Fibroblast of skin of left quadriceps (primary cell): ENCODE measurements at regions not wholly inside any gene's neighbourhood (a gene's known extent, or its start where the extent isn't known, plus 50 kb on each side); places are given as distances from the start of the nearest gene placed in this dataset.
"Not testable (repeated sequence)": the region's sequence is repeated elsewhere in the genome, so short reads cannot be mapped to it uniquely, and the experiment has no call there.

Source experiments
- DNase-seq, 2 experiments: peaks; one replicate each; pipeline ENCODE4 v3.0.0-alpha.2; 2013; ENCODE audit warnings: low read depth in 2 of 2

DNA sequence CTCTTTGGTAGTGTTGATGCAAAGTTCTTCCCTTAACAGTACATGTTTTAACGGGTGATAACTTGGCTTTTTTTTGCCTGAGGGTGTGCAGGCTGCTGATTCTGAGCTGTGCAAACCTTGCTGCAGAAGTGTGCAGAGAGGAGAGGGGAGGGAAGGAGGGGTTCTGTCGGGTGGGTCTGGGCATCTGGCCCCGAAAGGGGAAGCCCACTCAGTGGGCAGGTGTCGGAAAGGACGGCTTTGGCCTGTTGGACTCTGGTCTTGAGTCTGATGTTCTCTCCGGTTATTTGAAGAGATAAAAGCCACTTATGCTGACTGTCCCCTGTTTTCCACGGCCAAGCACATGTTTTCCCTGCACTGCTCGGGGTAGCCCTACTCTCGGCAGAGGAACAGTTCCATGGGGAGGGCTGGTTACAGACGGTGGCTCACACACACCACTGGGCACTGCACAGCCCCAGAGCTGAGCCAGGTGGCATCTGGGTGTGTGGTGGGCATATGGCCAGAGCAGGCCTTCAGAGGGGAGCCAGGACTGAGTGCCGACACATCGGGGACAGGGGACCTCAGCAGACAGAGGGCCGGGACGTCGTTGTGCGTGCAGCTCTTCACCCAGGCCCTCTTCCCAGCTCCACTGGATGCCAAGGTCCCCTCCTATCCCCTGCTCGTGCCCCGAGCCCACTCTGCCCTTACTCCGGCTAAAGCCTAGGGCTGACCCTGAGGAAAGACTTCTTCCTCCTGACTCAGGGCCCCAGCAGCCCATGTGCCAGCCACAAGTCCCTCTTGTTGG, 93.2 kb downstream of the TEX29 start:
- no peak for DNase-seq

DNA sequence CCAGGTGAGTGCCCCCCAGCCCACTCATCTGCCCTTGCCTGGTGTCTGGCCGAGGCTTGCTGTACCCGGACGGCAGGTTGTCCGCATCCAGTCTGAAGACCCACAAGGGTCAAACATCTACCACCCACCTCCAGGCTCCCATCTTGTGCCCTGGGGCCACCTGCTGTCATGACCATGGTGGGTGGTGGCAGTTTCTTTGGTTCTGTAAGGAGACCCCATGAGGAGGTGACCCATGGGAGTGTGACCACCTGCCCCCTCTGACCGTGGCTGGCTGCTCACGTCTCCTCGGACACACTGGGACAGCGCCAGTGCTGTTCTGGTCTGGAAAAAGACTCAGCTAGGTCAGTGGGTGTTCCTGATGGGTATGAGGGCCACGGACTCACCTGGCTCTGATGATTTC, 93.9 kb downstream of the TEX29 start:
- DNase-seq, result no peak

DNA sequence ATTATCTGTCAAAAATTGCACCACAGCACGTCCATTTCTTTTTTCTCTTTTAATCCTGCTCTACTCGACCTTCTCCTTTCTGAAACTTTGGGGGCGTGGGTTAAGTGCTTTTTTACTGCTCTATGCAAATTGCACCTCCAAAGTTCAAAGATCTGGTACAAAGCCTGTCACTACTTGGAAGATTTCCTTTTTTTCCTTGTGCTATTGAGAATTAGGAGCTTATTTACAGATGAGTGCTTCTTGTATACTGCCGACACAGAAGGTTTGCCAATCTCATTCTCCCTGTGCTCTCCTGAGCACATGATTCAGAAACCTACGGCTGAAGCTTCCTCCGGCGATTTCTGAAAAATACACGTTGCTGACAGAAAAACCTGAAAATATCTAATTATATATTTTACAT, 94.8 kb downstream of the TEX29 start:
- no peak for DNase-seq

DNA sequence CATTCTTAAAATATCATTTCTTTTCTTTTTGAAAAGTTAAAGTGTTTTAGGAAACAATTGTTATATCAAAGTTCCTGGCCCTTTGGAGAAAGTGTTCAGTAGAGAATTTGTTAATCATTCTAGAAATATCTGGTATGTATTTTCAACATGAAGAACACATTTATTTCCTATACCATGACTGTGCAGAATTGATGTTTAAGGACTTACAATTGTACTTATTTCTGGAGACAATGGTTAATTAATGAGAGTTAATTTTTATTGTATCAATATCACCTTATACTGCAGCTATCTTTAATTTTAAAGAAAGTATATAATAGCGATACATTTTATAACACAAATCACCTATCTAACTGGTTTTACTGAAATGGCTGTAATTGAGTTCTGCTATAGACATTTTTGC, 95.3 kb downstream of the TEX29 start:
- no peak for DNase-seq

DNA sequence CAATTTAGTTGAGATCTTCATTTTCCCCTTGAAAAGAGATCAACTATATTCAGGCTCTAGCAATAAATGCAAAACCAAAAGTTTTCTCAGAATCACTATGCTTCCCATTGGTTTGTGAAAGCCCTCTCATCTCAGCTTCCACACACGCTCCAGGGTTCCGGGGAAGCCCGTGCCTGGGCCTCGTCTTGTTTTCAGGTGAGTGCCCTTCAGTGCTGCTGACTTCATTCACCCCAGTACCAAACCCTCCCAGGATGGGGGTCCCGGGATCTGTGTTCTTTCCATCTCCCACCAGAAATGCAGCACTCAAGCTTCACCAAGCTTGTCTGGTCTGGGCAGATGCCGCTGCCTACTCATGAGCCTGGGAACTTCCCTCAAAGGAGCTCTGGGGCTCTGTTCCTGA, 97.7 kb downstream of the TEX29 start:
- no peak for DNase-seq

DNA sequence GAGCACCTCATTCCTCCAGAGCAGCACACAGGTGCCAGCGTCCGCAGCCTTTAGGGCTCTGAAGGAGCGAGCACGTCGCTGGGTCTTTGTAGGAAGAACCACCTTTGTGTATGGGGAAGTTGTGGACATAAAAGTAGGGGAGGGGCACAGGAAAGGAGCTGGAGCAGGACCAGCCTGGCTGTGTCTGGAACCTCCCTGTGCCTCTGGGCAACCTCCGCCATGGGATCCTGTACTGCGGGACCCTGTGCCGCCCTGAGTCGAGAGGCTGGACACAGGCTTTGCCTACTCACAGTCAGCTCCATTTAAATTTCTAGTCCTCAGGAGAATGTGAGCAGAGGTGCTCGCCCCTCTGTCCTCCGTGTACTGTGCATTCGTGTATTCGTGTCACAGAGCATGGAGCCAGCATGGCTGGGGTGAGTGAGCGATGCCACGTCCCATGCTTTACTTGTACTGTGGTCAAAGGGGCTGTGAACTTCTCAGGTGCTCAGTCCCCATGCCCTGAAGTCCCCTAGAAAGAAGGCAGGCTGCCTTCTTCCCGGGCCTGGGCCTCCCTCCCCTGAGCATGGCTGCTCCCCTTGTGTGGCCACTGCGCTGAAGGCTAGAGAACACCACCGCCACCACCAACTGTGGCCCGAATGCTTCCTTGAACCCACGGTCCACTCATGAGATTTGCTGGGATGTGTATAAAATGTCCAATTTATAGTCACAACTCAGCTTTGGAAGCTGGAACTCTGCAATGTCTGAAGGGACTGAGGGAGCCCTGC, 99.9 kb downstream of the TEX29 start:
- no peak for DNase-seq

DNA sequence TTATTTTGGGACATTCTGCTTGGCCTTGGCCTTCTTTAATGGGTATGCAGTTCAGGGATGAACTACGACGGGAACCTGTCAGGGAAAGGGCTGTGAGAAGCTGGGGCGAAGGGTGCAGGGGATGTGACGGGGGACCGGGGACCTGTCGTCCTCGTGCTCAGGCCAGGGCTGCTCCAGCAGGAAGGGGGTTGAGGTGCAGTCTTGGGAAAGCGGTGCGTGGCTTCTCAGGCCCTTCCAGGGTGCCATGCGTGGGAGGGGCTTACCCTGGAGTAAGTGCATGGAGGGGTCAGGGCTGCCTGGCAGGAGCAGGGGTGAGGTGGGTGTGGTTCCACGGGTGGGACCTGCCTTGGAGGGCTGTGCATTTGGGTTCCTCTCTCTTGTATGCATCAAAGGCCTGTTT, 100.8 kb downstream of the TEX29 start:
- DNase-seq, result no peak

DNA sequence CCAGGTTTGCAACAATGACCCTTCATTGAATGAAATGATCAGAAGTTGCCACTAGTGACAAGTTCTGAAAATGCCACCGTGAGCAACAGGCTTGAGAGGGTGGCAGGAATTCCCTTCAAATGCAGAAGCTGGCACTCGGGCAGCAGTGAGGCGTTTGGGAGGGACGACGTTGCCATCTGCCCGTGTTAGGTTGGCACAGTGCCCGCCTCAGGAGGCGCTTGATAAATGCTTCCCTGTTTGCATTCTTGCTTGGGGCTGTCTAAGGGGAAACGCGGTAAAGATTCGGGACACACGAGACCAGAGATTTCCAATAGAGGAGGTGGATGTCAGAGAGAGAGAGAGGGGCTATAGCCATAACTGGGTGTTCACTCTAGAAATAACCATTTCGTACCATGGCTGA, 101.9 kb downstream of the TEX29 start:
- DNase-seq, result no peak

DNA sequence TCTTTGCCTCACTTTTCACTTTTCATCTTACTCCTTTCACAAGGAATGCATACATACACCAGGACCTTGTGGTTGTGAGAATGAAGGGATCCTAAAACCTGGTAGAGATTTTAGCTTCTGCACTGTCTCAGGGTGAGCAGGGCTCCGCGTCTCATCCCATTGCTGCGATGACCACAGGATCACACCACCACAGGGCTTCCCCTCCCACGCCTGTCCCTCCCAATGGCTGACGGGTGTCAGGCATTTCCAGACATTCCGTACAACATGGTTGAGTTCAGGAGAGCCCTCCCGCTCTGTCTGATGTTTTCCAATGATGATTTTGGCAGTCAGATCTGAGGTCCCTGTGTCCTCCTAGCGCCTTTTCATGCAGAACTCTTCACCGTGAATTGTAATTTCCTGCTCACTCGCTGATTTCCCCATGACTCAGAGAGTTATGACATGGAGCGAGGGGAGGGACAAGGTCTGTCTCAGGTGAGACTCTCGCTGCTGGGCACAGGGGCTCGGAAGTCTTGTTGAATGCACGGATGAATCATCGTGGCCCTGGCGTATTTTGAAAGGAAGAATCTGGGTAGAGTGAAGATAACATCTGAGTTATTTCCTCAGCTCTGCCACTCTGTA, 102.8 kb downstream of the TEX29 start:
- no peak for DNase-seq

DNA sequence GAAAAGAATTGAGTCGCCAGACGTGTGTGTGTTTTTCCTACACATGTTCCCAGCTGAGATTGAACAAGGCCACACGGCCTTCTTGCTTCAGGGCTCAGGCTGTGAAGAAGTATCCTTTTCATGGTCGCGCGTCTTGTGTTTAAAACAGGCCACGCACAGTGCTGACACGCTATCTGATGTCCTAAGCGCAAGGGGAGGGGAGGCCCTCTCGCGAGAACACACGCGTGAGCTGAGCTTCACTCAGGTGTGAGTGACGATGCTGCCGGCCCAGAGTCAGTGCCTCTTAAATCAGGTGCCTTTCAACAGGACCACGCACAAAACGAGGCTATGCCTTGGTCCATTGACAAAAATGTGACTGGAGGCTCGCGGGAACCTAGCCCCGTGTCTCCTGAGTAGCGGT, 103.7 kb downstream of the TEX29 start:
- DNase-seq, result no peak

DNA sequence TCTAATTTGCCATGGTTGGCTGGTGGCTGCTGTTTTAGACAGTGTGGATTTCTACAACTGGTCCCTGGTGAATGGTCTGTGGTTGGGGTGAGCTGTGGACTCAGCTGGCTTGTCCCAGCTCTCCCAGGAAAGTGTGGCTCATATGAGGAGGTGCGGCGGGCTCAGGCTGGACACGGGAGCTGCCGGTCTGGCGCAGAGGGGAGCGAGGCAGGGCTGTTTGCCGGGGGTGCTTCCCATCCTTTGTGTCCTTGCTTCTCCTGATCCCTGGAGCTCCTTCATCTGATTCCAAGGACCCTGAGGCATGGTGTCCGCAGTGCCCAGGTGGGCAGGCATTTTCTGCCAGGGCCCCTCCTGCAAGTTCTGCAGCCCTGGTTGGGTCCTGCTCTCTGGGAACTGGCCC, 104.9 kb downstream of the TEX29 start:
- no peak for DNase-seq

DNA sequence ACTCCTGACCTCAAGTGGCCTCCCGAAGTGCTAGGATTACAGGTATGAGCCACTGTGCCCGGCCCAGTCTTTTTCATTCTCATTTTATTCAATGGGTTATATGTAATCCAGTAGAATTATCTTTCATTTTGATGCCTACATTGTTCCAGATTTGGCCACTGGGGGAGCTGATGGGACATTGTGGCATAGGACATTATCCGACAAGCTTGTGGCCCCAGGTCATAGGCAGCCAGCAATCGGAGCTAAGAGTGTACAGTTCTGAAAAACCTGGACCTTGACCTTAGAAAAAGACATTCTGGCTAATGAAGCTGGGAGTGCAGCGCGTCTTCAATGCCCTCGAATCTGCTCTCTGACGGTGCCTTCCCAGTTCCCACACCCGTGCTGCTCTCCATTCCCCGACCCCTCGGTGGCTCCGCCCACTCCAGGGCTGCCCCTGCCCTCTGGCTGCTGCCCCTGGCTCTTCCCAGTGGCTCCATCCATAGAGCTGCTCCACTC, 108.7 kb downstream of the TEX29 start:
- no peak for DNase-seq

DNA sequence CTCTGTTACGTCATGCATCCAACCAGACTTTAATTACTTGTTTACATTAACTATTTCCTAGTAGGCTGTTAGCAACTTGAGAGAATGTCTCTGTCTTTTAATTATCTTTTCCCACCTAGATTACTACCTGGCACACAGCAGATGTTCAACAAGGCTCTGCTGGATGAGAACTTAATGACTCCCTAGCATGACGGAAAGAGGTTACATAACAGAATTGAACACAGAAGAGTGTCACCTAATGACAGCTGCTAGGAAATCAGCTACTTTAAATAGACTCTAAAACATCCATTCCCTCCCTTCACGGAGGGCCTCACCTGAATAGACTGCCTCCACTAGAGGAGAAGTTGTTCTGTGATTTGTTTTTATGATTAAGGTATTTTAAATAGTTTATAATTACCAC, 110.8 kb downstream of the TEX29 start:
- no peak for DNase-seq

DNA sequence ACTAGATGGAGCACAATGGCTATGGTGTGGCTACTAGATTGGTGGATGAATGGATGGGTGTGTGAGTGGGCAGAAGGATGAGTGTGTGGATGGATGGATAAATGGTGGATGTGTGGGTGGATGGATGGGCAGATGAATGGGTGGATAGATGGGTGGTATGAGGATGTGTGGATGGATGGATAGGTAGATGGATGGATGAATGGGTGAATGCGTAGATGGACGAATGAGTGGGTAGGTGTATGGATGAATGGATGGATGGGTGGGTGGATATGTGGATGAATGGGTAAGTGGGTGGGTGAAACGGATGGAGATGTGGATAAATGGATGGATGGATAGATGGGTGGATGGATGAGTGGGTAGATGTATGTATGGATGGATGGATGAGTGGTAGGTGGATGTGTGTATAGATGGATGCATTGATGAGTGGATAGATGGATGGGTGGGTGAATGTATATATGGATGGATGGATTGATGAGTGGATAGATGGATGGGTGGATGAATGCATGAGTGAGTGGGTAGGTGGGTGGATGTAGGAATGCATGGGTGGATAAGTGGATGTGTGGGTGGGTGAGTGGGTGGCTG, 114.2 kb downstream of the TEX29 start:
- no peak for DNase-seq

DNA sequence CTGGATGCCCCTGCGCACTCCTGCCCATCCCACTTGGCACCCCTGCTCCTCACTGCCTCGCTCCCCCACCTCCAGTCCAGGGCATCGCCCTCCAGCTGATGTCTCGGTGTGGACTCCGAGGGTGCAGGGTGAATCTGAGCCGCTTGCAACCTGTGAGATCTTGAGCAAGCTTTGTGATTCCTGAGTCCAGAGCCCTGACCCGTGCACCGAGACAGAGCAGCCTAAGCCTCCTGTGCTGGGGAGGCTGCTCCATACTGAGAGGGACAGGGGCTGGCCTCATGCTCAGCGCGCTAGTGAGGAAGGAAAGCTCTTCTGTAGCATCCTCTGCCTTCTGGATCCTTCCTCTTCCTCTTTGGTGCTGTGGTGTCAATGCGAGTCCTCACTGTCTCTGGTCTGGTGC, 116.0 kb downstream of the TEX29 start:
- no peak for DNase-seq

DNA sequence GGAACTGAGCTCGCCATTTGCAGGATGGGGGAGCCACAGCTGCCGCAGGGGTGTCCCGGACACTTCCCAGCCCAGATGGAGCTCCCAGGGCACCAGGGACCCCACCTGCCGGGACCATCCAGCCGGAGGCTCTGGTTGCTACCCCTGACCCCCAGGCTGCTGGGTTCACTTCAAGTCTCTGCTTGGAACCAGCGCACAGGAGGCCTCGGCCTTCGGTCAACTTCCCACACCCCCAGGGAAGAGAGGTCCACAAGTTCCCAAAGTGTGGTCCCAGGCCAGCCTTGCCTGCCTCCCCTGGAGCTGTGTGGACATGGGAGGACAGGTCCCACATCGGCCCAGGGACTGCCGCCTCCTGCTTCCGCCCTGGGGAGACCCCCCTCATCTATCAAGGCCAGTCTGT, 117.0 kb downstream of the TEX29 start:
- no peak for DNase-seq

DNA sequence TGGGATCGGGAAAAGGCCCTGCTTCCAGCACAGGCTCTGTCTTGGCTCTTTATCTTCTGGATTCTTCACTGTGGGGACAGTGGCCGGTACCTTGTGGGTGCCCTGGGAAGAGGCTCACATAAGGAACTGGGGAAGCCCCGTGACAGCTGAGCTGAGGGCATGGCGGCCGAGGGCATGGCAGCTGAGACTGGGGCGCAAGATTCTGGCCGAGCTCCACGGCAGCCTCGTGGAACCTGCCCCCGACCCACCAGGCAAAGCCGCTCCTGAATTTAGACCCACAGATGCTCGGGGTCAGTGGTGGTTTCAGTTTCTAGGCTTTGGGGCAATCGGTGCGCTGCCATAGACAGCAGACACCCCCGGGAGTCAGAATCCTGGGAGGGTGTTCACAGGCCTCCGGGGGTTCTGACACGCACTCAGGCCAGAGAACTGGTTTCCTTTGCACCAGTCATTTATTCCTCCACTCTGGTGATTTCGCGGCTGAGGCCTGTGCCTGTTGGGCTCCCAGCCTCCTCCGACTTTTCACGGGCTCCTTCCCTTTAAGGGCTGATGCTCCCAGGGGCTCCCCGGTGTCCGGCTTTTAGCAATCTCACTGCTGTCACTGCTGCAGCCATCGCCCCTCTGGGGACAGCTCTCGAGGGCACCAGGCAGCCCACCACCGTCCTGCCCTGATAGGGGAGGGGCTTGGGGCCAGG, 117.6 kb downstream of the TEX29 start:
- no peak for DNase-seq

DNA sequence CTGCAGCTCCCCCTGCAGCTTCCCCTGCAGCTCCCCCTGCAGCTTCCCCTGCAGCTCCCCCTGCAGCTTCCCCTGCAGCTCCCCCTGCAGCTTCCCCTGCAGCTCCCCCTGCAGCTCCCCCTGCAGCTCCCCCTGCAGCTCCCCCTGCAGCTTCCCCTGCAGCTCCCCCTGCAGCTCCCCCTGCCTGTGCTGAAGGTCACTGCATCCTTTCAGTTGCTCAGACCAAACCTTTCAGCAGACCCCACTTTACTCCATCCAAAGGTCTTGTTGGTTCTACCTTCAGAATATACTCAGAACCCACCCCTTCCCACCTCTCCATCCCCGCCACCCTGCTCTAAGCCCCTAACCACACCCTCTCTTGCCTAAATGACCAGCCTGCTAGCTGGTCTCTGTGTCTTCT, 120.0 kb downstream of the TEX29 start:
- DNase-seq, result not testable (repeated sequence)

DNA sequence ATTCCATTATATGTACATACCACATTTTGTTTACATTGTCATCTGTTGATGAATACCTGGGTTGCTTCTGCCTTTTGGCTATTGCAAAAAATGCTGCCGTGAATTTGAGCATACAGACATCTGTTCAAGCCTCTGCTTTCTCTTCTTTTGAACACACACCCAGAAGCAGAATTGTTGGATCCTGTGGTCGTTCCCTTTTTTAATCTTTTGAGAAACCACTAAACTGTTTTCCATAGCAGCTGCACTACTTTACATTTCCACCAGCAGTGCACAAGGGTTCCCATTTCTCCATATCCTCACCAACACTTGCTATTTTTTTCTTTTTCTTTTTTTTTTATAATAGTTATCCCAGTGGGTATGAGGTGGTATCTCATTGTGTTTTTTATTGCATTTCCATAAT, 123.5 kb downstream of the TEX29 start:
- DNase-seq, result no peak

DNA sequence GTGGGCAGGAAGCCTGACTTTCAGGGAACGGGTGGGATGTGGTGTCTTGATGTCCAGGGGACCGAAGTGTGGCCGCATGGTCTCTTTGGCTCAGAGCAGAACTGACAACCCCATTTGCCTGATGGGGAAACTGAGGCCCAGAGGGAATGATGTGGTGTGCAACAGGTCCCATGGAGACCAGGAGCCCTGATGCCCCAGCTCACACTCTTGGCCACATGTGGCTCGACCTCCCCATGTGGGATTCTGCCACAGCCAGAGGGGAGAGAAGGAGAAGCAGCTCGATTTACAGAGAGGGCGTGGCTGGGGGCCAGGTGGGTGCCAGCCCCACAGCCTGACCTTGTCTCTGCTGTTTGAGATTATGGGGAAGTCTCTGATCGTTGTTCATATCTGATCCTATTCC, 128.1 kb downstream of the TEX29 start:
- DNase-seq, result no peak

DNA sequence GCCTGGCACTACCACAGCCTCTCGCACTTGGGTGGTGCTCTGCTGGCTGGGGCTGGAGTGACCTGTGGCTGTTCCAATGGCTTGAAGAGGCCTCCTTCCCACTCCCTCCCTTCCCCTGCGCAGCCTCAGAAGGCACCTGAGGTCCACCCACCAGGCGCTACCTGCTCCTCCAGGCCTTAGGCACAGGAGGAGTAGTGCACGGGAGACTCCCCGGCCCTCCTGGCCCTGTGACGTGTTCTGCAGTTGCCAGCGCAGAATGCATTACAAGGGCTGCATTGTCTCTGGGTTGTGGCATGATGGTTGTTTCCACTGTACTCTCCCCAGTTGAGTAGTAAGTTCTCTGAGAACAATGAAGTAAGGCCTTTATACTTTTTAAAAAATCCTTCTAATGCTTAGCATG, 128.6 kb downstream of the TEX29 start:
- DNase-seq, result no peak

DNA sequence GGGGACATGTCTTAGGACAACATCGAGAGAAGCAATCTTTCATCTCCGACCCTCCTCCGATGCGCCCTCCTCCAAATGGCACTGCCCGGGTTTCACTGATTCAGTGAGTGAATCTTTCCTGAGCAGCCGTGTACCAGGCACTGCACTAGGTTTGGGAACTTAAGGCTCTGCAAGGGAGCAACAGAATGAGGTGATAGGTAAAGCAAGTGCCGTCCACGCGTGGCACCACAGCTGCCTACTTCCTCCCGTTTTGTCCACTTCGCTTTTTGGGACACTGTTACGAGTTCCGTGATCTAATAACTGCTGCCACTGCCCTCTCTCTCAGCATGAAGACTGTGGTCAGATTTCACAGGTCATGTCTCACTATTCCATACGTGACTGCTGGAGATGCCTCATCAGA, 131.0 kb downstream of the TEX29 start:
- DNase-seq, result no peak
